Dermis blood vessel endothelial cell (primary cell): ENCODE measurements at regions not wholly inside any gene's neighbourhood (a gene's known extent, or its start where the extent isn't known, plus 50 kb on each side); places are given as distances from the start of the nearest gene placed in this dataset.
"Not testable (repeated sequence)": the region's sequence is repeated elsewhere in the genome, so short reads cannot be mapped to it uniquely, and the experiment has no call there.

ENCODE experiments used
- DNase-seq: peaks from one replicate; pipeline ENCODE4 v3.0.0; 2010

DNA sequence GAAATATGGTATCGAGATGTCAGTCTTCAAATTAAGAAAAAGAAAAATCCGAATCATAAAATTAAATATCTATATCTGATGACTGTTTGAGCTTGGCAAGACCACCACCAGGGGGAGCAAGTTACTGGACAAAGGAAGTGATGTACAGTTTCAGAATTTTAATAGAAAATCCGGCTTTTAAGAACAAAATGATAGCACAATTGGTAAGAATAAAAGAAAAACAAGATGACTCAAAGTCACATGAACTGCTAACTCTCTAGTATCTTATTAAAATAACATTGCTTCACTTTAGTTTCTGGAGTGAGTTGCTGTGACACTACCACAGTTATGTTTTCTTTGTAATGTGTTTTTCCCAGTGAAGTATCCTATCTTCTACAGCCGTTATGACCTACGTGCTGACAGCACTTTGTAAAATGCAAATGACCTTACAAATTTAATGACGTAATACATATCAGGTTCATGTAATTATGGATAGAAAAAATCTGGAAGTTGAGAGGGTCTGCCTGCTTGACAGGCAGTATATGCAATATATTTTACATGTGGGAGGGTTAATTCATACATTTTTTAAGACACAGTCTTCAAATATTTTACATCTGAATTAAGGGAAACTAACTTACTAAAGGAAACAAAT lies 405.3 kb upstream of the HS3ST5 start:
- DNase-seq = peak; percentile 45

DNA sequence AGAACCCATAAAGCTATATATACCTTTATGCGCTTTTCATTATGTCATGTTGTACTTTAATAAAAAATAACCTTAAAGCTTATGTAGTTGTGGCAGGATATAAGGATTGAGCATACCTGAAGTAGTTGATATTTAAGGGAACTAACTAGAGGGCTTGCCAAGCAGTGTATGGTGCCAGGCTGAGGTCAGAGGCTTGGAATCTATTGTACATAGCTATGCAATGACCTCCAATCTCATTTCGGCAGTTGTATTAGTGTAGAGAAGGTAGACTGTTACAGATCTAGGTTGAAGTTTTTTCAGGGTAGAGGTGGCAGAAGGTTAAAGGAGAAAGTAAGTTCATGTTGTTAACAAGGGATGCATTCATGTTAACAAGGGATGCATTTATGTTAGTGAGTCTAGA lies 397.7 kb upstream of the HS3ST5 start:
- DNase-seq = no peak

DNA sequence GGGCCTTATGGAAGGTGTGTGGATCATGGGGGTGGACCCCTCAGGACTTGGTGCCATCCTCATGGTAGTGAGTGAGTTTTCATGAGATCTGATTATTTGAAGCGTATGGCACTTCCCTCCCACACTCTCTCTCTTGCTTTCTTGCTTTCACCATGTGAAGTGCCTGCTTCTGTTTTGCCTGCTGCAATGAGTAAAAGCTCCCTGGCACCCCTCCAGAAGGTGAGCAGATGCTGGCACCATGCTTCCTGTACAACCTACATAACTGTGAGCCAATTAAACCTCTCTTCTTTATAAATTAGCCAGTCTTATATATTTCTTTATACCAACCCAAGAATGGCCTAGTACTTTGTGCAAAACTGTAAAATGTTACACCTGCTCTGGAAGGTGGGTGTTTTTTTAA lies 396.8 kb upstream of the HS3ST5 start:
- DNase-seq = no peak

DNA sequence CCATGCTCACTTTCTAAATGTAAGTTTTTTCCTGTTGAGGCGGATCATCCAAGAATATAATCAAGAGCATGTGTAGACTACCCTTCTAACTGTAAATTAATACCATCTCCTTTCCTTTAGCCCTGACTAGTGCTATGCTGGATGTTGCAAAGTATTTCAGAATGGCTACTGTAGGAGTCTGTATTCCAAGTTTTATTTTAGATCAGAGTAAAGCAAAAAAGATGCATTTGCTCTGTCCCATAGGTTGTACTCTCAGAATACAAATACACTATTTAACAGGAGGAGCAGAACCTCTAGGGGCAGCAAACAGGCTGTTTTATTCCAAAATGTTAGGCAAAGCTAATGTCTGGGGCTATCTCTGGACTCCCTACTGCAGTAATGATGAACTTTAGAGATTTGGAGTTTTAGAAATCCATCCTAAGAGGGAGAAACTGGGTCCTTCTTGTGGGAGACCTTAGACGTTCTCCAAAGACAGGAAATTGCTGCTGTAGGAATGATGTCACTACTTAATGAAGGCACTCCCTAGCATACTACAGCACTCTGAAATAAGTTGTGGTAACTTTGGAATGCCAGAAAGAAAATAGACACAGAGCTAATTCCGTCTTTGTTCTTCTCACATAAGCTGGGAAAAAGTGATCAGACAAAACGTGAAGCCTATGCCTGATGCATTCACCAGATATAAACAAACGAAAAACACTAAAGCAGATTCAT lies 392.4 kb upstream of the HS3ST5 start:
- no peak for DNase-seq

DNA sequence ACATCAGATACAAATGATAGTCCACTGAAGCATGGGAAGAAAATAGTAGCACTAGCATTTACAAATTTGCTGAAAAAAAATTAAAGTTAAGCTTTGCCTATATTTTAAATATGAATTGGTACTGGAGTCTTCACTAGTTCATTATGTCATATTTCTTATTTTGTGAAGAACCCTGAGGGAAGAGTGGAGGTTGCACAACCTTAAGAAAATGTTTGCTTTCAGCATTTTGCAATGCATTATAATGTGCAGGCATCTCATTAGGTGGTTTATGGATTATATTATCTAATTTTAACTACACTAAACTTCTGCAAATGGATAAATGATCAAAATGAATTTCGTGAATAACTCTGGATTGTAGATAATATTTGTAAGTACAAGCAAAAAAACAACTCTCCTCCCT lies 390.8 kb upstream of the HS3ST5 start:
- DNase-seq = no peak

DNA sequence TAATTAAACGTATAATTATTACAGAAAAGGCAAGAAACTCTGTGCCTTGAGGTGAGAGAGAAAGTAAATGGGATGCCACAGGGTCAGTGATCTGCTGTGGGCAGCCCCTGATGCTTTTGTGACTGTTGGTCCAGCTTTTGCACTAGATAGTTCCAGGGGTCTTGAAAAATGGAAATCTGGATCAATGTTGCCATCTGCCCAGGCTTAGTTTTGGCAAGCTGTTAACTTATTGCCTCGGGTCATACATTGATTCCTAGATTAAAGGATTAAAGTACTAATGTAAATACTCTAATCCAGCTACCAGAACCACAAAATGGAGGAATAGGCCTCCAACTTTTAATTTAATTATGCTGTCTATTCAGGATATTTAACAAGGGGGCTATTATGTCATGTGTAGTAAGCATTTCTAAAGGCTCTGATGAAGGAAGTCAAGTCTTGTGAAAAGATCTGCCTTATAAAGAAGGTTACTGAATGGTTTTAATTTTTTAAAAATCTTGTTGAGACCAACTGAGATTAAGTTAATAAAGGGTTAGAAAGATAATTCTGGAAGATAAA lies 376.0 kb upstream of the HS3ST5 start:
- DNase-seq = no peak

DNA sequence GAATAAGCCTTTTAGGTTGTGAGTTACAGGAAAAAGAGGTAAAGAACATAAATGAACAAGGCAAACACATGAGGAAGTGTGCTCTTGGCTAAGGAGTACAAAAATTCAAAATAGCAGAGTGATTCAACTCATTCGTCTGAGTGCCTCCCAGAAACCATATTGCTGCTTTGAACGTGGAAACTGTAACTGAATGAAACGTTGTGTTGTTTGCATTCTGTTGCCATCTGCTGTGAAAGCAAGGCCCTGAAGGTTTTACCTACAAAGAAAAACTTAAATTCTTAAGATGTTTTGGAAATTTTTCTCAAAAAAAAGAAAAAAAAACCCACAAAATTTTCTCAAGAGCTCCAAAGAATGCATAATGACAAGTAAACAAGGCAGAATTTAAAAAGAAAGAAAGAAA lies 375.4 kb upstream of the HS3ST5 start:
- DNase-seq = no peak

DNA sequence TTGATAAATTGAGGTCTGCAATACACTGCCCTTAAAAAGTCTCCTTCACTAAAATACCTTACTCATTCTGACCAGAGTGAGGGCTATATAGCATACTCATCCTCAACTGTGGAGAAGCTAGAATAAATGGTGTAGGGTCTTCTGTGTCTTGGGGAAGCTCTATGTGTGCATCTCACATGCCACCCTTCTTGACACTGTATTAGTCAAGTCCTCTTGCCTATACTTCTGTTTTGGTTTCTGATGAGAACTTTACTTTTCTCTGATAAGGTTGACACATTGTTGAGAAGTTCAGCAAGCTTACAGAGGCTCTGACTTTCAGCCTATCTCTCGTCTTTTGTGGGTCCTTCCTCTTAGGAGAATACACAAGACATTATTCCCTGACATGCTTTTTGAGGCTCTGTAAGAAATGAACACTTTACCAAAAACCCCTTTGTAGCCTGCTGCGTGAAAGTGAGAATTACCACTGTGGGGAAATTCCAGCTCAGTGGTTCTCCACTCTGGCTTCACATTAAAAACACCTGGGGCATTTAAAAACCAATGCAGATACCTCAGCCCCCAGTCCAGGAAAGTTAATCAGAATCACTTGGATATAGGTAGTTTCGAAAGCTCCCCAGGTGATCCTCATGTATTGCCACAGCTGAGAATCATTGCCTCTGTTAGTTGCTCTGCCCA lies 372.1 kb upstream of the HS3ST5 start:
- no peak for DNase-seq

DNA sequence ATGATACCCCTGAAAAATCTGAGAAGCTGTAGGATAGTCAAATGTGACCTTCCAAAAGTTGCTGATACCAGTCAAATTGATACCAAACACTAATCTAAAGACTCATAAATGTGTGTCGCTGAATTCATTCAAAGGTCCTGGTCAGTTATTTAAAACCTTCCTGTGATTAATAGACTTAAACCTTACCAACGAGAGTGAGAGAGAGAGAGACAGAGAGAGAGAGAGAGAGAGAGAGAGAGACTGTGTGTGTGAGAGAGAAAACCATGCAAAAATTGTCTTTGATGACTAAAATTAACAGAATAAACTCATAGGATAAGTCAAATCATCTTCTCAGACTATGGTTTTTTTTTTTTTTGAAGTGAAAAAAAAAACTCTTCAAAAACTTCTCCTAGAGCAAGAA lies 370.9 kb upstream of the HS3ST5 start:
- no peak for DNase-seq

DNA sequence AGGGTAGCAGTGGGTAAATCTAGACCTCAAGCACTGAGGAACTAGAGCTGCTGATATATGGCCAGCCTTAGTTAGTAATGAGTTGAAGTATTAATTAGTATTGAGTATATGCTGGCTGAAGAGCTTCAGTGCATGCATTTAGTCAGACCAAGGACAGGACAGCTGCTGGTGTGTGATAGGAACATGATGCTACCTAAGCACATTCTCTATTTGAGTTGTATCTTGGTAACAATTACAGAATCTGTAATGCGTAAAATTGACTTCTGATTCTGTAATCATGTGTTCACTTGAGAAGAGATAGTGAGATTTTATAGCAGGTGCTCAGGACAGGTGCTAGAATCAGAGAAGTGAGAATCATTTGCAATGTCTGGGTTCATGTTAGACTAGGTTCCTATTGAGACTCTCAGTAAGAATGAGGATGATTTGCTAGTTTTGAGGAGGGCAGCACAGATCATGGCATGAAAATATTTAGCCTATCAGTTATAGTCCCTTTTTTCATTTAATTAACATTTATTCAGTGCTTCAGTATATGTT lies 369.4 kb upstream of the HS3ST5 start:
- DNase-seq = no peak

DNA sequence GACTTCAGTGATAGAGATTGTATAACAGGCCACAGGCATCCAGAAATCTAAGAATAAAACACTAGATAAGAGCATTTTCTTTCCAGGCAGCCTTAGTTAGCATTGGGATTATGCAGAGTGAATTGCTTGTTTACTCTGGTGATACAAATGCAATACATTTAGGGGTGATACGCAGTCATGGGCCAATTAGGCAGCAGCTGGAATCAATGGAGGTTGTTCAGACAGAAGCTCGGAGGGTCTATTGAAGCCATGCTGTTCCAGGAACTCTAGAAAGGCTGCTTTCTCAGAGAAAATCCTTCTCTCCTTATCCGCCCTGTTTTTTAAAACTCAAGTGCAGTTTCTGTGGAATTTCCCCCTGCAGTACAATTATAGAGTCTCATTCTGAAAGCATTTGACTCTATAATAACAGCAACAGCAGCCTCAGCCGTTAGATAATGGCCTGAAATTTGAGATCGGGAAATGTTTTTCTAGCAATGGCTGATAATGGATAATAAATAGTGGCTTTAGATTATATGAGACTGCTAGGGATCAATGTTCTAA lies 364.3 kb upstream of the HS3ST5 start:
- DNase-seq = no peak

DNA sequence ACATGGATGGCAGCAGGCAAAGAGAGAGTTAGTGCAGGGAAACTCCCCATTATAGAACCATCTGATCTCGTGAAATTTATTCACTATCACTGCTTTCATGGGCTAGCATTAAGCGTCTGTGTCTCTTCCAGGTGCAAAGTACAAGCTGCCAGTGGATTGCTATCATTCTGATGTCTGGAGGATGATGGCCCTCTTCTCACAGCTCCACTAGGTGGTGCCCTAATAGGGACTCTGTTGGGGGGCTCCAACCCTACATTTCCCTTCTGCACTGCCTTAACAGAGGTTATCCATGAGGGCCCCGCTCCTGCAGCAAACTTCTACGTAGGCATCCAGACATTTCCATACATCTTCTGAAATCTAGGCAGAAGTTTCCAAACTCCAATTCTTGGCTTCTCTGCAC lies 347.8 kb upstream of the HS3ST5 start:
- no peak for DNase-seq

DNA sequence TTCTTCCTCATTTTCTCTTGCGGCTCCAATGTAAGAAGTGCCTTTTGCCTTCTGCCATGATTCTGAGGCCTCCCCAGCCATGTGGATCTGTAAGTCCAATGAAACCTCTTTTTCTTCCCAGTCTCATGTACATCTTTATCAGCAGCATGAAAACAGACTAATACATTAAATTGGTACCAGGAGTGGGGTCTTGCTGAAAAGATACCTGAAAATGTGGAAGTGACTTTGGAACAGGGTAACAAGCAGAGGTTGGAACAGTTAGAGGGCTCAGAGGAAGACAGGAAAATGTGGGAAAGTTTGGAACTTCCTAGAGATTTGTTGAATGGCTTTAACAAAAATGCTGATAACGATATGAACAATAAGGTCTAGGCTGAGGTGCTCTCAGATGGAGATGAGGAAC lies 316.7 kb upstream of the HS3ST5 start:
- no peak for DNase-seq

DNA sequence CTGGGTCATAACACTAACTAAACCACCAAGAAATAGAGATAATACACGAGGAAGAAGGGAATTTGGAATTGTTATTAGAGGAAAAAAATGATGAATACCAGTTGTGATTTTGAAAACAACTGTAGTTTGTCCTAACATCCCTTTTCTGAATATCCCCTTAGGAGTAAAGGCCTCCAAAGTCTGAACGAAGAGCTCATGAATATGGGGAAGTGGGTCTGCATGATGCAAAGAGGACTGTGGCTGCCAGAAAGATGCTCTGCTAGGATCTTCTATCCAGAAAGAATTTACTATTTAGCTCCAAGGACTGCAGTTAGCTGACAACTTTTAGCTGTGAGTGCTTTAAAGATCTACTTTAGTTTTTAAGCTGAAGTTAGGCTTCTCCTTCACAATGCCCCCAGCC lies 308.8 kb upstream of the HS3ST5 start:
- DNase-seq = no peak

DNA sequence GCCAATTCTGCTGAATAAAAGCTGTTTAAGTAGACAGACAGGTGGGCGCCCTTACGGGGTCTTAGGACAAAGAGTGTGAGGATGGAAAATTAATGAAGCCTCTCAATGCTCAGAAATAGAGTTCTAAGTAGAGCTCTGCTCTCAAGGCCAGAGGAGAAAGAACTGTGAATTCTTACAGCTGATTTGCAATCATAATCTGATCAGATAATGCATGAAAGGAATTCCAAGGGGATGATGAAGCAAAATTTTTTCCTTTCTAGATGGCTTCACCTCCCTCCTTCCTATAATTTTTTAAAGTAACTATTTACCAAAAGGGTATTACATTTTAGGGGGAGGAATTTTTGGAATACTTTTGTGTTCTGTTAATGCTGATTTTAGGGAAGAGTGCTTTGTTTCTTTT lies 308.1 kb upstream of the HS3ST5 start:
- DNase-seq = no peak

DNA sequence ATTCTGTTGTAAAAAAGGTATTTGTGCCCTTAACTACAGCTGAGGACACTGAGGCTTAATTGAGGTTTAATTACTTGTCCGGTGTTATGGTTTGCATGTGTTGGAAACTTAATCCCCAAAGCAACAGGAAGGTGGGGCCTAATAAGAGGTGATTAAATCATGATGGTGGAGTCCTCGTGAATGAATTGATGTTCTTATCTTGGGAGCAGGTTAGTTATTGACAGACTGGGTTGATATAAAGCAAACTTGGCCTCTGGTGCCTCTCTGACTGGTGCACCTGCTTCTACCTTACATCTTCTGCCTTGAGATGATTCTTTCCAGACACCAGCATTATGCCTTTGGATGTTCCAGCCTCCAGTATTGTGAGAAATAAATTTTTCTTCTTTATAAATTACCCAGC lies 306.5 kb upstream of the HS3ST5 start:
- no peak for DNase-seq

DNA sequence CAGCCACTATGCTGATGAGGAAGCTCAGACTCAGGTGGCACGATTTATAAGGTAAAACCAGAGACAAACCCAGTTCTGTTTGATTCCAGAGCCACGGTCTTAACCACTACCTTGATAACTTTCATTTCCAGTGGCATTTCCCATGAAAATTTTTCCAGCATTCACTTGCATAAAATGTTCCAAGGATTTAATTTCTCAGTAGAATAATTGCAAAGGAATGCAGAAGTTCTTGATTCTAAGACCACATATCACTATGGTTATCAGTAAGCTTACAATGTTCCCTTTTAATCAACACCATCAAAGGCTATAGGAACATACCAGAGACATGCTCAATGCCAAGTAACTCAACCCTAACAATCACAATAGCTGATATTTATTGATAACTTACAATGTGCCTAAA lies 306.0 kb upstream of the HS3ST5 start:
- no peak for DNase-seq

DNA sequence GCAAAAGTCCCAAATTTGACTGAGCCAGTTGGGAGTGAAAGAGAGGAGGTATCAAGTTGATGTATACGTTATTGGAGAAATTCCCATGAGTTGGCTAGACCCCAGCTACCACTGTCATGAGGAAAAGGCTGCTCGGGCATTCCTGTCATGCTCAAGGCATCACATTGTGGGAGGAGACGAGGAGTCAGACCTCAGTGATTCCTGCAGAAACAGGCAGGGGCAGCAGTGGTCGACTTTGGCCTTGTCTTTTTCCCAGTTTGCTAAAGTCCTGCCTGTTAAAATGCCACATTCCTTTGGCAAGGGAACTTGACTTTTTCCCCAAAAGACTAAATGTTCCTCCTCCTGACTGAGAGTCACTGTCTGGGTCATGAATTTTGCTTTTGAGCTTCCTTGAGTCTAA lies 295.5 kb upstream of the HS3ST5 start:
- DNase-seq = no peak

DNA sequence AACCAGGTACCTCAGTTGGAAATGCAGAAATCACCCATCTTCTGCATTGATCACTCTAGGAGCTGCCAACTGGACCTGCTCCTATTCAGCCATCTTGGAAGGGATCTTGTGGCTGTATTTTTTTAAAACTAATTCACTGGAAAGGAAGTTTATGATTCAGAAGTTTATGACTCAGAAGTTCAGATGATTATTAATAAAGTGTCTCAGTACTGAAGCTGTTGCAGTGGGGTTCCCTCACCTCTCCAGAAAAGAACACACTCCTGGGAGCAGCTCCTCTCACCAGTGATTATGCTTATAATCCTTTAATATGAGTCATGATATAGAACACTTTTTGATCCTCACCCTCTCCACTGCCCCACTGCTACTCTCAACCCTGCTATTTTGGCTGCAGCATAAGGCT lies 291.2 kb upstream of the HS3ST5 start:
- DNase-seq = no peak

DNA sequence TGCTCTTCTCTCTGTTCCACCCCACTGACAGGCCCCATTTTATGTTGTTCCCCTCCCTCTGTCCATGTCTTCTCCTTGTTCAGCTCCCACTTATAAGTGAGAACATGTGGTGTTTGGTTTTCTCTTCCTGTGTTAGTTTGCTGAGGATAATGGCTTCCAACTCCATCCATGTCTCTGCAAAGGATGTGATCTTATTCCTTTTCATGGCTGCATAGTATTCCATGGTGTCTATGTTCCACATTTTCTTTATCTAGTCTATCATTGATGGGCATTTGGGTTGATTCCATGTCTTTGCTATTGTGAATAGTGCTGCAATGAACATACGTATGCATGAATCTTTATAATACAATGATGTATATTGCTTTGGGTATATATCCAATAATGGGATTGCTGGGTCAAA lies 283.4 kb upstream of the HS3ST5 start:
- DNase-seq = not testable (repeated sequence)

DNA sequence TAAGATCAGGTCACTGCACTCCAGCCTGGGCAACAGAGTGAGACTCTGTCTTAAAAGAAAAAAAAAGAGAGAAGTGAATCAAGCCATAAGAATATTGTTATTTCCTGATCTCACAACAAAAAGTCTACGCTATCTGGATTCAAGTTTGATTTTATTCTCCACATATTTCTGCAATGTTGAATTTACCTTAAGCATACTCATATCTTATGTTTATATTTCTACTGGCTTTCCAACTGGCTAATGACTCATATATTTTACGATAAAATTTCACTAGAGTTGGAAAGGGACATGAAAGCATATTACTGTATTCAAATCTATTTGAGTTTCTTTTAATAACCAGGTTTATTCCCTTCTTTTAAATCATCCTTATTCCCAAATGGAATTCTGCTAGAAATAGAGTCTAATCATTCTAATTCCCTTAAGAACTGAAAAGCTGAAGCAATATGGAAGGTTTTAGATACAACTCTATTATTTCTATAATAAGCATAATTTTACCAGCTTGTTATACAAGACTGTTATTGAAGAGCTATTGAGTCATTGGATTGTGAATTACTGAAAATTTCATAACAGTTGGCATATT lies 276.9 kb upstream of the HS3ST5 start:
- no peak for DNase-seq

DNA sequence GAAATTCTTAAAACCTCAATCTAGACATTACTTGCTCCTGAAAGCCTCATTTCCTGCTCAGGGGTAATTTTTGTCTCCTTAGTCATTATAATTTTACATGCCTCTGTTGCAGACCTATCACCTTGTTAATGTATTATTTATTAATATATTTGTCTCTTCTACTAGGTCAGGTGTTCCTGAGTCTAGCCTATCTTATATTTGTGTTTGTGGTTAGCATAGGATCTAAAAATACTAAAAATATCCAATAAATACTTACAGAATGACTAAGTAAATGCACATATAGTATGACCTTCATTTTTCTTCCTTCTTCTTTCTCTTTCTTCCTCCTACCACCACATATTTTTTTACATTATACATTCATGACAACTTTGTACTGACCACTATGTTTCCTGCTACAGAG lies 268.9 kb upstream of the HS3ST5 start:
- no peak for DNase-seq

DNA sequence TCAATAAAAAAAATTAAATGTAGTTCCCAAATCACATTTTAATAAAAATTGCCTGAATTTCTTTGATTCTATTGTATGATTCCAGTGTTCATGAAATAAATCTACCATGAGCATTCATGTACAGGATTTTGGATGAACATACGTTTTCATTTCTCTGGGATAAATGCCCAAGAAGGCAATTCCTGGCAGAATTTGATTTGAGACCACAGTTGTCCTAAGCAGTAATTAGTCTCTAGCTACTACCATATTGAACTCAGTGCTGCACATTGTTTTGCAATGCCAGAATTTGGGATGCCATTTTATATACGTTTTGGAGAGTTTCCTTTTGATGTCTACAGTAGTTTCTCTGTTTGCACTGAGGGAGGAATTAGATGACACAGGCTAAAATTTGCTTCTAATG lies 265.3 kb upstream of the HS3ST5 start:
- no peak for DNase-seq
